Liver (tissue), 8 donors: ENCODE measurements at regions not wholly inside any gene's neighbourhood (a gene's known extent, or its start where the extent isn't known, plus 50 kb on each side); places are given as distances from the start of the nearest gene placed in this dataset.
A peak's percentile ranks its signal among the peaks of the same experiment; 100 is the strongest.

Experiments used
- DNase-seq: peaks from one replicate; pipeline ENCODE4 v3.0.0-alpha.2; 2017; ENCODE audit warnings: low spot score
- H3K27ac ChIP-seq, 2 donors: one replicate each; pipeline ENCODE4 v1.7.0; 2013; ENCODE audit warnings: inconsistent platforms in 2 of 2, low read length in 2 of 2, control low read depth in 1 of 2, low read depth in 1 of 2, mild to moderate bottlenecking in 1 of 2
- H3K27me3 ChIP-seq, 4 donors: one replicate each; pipeline versions ENCODE4 v1.6.1 to v1.7.0; 2013; ENCODE audit warnings: low read length in 3 of 4, inconsistent platforms in 1 of 4, mild to moderate bottlenecking in 1 of 4, moderate library complexity in 1 of 4; ENCODE audit not compliant: control insufficient read depth in 4 of 4, insufficient read depth in 4 of 4
- H3K36me3 ChIP-seq, 4 donors: one replicate each; pipeline versions ENCODE4 v1.6.1 to v1.7.0; 2013; ENCODE audit warnings: low read length in 3 of 4, mild to moderate bottlenecking in 3 of 4, low read depth in 1 of 4, moderate library complexity in 1 of 4; ENCODE audit not compliant: control insufficient read depth in 4 of 4, insufficient read depth in 3 of 4
- H3K4me1 ChIP-seq, 4 donors: one replicate each; pipeline versions ENCODE4 v1.6.1 to v1.7.0; 2013; ENCODE audit warnings: low read length in 3 of 4, mild to moderate bottlenecking in 3 of 4, moderate library complexity in 1 of 4; ENCODE audit not compliant: control insufficient read depth in 4 of 4, insufficient read depth in 4 of 4
- H3K4me3 ChIP-seq, 3 donors: one replicate each; pipeline versions ENCODE4 v1.6.1 to v1.7.0; 2013; ENCODE audit warnings: low read length in 3 of 3, control low read depth in 1 of 3, low read depth in 1 of 3, mild to moderate bottlenecking in 1 of 3
- H3K9ac ChIP-seq, 2 donors: one replicate each; pipeline ENCODE4 v1.7.0; 2013; ENCODE audit warnings: low read length in 2 of 2, mild to moderate bottlenecking in 2 of 2, moderate library complexity in 2 of 2, control low read depth in 1 of 2, low read depth in 1 of 2
- H3K9me3 ChIP-seq, 4 donors: one replicate each; pipeline versions ENCODE4 v1.6.1 to v1.7.0; 2013; ENCODE audit warnings: low read length in 3 of 4; ENCODE audit not compliant: control insufficient read depth in 4 of 4
- ATF3 ChIP-seq: IDR thresholded peaks from 2 replicates; pipeline ENCODE4 v1.6.1; 2016; ENCODE audit warnings: antibody characterized with exemption
- CTCF ChIP-seq: fragments of 150-350 bp; IDR thresholded peaks from 2 replicates; pipeline ENCODE4 v1.5.1; 2017; ENCODE audit warnings: improper control_type of control experiment, low read depth, low read length; ENCODE audit not compliant: missing input control
- EGR1 ChIP-seq, 2 donors: IDR thresholded peaks; 2 replicates each; pipeline ENCODE4 v1.6.1; 2016 to 2018; ENCODE audit warnings: antibody characterized with exemption in 2 of 2, low read depth in 2 of 2
- FOXA2 ChIP-seq: IDR thresholded peaks from 2 replicates; pipeline ENCODE4 v1.6.1; 2016; ENCODE audit warnings: antibody characterized with exemption
- GABPA ChIP-seq, 2 donors: IDR thresholded peaks in 1 of 2; conservative IDR thresholded peaks in 1 of 2; 2 replicates each; pipeline ENCODE4 v1.6.1; 2016; ENCODE audit warnings: antibody characterized with exemption in 2 of 2, mild to moderate bottlenecking in 1 of 2, moderate library complexity in 1 of 2
- HNF4G ChIP-seq: IDR thresholded peaks from 2 replicates; pipeline ENCODE4 v1.6.1; 2016; ENCODE audit warnings: antibody characterized with exemption
- JUND ChIP-seq, 2 donors: IDR thresholded peaks; 2 replicates each; pipeline ENCODE4 v1.6.1; 2016; ENCODE audit warnings: antibody characterized with exemption in 2 of 2
- MAX ChIP-seq: IDR thresholded peaks from 2 replicates; pipeline ENCODE4 v1.6.1; 2016; ENCODE audit warnings: antibody characterized with exemption
- NR2F2 ChIP-seq: IDR thresholded peaks from 2 replicates; pipeline ENCODE4 v1.6.1; 2016; ENCODE audit warnings: antibody characterized with exemption
- RAD21 ChIP-seq, 2 donors: IDR thresholded peaks; 2 replicates each; pipeline ENCODE4 v1.6.1; 2016; ENCODE audit warnings: antibody characterized with exemption in 2 of 2, mild to moderate bottlenecking in 2 of 2
- REST ChIP-seq: IDR thresholded peaks from 2 replicates; pipeline ENCODE4 v1.6.1; 2016; ENCODE audit warnings: antibody characterized with exemption, mild to moderate bottlenecking
- TAF1 ChIP-seq: conservative IDR thresholded peaks from 2 replicates; pipeline ENCODE4 v1.6.1; 2016; ENCODE audit warnings: antibody characterized with exemption, mild to moderate bottlenecking
- YY1 ChIP-seq: IDR thresholded peaks from 2 replicates; pipeline ENCODE4 v1.6.1; 2016; ENCODE audit warnings: antibody characterized with exemption, mild to moderate bottlenecking
- ZBTB33 ChIP-seq: IDR thresholded peaks from 2 replicates; pipeline ENCODE4 v1.6.1; 2016; ENCODE audit warnings: antibody characterized with exemption
- WGBS: extraction: QIAGEN DNeasy Blood & Tissue Kit; methylation state at CpG from one replicate; pipeline ENCODE4 v1.1.7; 2013; 5-methylcytosine and 5-hydroxymethylcytosine counted together
- donor health status: healthy.
- donor health status: healthy.
- donor health status: healthy.
- donor health status: healthy.
- donor health status: healthy.

- DNase-seq, result no peak
- Histone ChIP-seq H3K9ac (no peak overlapping the region), H3K27ac (no peak overlapping the region), H3K4me3 (no peak overlapping the region), H3K27me3 (no peaks in the 10 kb centered on the region), H3K4me1 (no peaks in the 10 kb centered on the region), H3K9me3 (no peaks in the 10 kb centered on the region), H3K36me3 (no peaks in the 10 kb centered on the region)
- no peak for TF ChIP-seq GABPA (IDR thresholded peaks at IDR 0.05 in 1 of 2, conservative IDR thresholded peaks at IDR 0.05 in 1 of 2)
- no peak for TF ChIP-seq REST
- no peak for TF ChIP-seq ZBTB33
- no peak for TF ChIP-seq YY1
- no peak for TF ChIP-seq RAD21 (IDR thresholded peaks at IDR 0.05)
- no peak for TF ChIP-seq EGR1 (IDR thresholded peaks at IDR 0.05; ENCODE audit: low read depth in 2 of 2)
- TF ChIP-seq FOXA2, result no peak
- no peak for TF ChIP-seq NR2F2
- TF ChIP-seq MAX, result no peak
- no peak for TF ChIP-seq ATF3
- no peak for TF ChIP-seq JUND (IDR thresholded peaks at IDR 0.05)
- TF ChIP-seq HNF4G, result no peak
- no peak for TF ChIP-seq CTCF
- no peak for TF ChIP-seq TAF1
- WGBS, result 89% methylated on average over 10 of the region's 10 CpGs
These were observed 223.7 kb upstream of the DYNLRB2 start for GRCh38 chr16:80317116-80317515.

GRCh38 chr16:80314042-80314441 lies 226.8 kb upstream of the DYNLRB2 start:
- no peak for DNase-seq
- no peak overlapping the region for H3K27ac ChIP-seq
- no peaks in the 10 kb centered on the region for H3K36me3 ChIP-seq
- H3K4me3 ChIP-seq, result no peak overlapping the region
- H3K27me3 ChIP-seq, result no peaks in the 10 kb centered on the region
- WGBS, result 75% methylated on average over 4 of the region's 4 CpGs
- H3K9ac ChIP-seq, result no peak overlapping the region
- TF ChIP-seq NR2F2 (peak; percentile 60), HNF4G (no peak)
- H3K9me3 ChIP-seq, result no peaks in the 10 kb centered on the region
- H3K4me1 ChIP-seq, result no peaks in the 10 kb centered on the region
